ENCODE measurements at regions not wholly inside any gene's neighbourhood (a gene's known extent, or its start where the extent isn't known, plus 50 kb on each side); places are given as distances from the start of the nearest gene placed in this dataset.

GRCh38 chr16:55964923-55965475 lies 89.8 kb upstream of the CES5A start:
- no peak overlapping the region for H3K4me3 ChIP-seq (ENCODE audit: low read length)
- no peaks in the 10 kb centered on the region for H3K9me3 ChIP-seq (ENCODE audit: insufficient read depth, low read length)
- H3K4me1 ChIP-seq (ENCODE audit: low read length), result no peaks in the 10 kb centered on the region
- H3K27ac ChIP-seq (ENCODE audit: low read length), result no peak overlapping the region
- H4K20me1 ChIP-seq (ENCODE audit: insufficient read depth, low read length), result no peaks in the 10 kb centered on the region
- no peaks in the 10 kb centered on the region for H3K36me3 ChIP-seq (replicated peaks; ENCODE audit: low read depth, low read length)
- no peak overlapping the region for H2AFZ ChIP-seq (ENCODE audit: low read depth, low read length)
- no peaks in the 10 kb centered on the region for H3K79me2 ChIP-seq (ENCODE audit: low read length)
- TF ChIP-seq CTCF (IDR thresholded peaks at IDR 0.05; ENCODE audit: low read depth, low read length), result no peak
- TF ChIP-seq EZH2phosphoT487 (IDR thresholded peaks at IDR 0.05; ENCODE audit: low read depth), result no peak
- no peak overlapping the region for H3K4me2 ChIP-seq (ENCODE audit: low read length)
- no peak overlapping the region for H3K9ac ChIP-seq (ENCODE audit: low read length)
- H3K27me3 ChIP-seq (ENCODE audit: low read depth, low read length), result peaks cover 16% of the 10 kb centered on the region; the same call in 1 of the 2 replicates

GRCh38 chr16:55955845-55956244 lies 80.7 kb upstream of the CES5A start:
- Histone ChIP-seq H3K27me3 (ENCODE audit: low read depth, low read length) (peaks cover 7% of the 10 kb centered on the region), H3K4me1 (ENCODE audit: low read length) (no peaks in the 10 kb centered on the region), H4K20me1 (ENCODE audit: insufficient read depth, low read length) (no peaks in the 10 kb centered on the region), H3K4me3 (ENCODE audit: low read length) (no peak overlapping the region), H3K79me2 (ENCODE audit: low read length) (no peaks in the 10 kb centered on the region), H3K36me3 (replicated peaks; ENCODE audit: low read depth, low read length) (no peaks in the 10 kb centered on the region), H3K9me3 (ENCODE audit: insufficient read depth, low read length) (peaks cover 6% of the 10 kb centered on the region; the same call in 1 of the 2 replicates), H3K27ac (ENCODE audit: low read length) (no peak overlapping the region), H3K9ac (ENCODE audit: low read length) (no peak overlapping the region), H2AFZ (ENCODE audit: low read depth, low read length) (no peak overlapping the region), H3K4me2 (ENCODE audit: low read length) (no peak overlapping the region)
- TF ChIP-seq CTCF (IDR thresholded peaks at IDR 0.05; ENCODE audit: low read depth, low read length) (no peak), EZH2phosphoT487 (IDR thresholded peaks at IDR 0.05; ENCODE audit: low read depth) (no peak)

GRCh38 chr16:55955424-55955823 lies 80.3 kb upstream of the CES5A start:
- H3K4me2 ChIP-seq (ENCODE audit: low read length), result no peak overlapping the region
- no peaks in the 10 kb centered on the region for H4K20me1 ChIP-seq (ENCODE audit: insufficient read depth, low read length)
- H2AFZ ChIP-seq (ENCODE audit: low read depth, low read length), result no peak overlapping the region
- H3K4me1 ChIP-seq (ENCODE audit: low read length), result no peaks in the 10 kb centered on the region
- no peaks in the 10 kb centered on the region for H3K36me3 ChIP-seq (replicated peaks; ENCODE audit: low read depth, low read length)
- H3K79me2 ChIP-seq (ENCODE audit: low read length), result no peaks in the 10 kb centered on the region
- peaks cover 6% of the 10 kb centered on the region; the same call in 1 of the 2 replicates for H3K9me3 ChIP-seq (ENCODE audit: insufficient read depth, low read length)
- TF ChIP-seq CTCF (IDR thresholded peaks at IDR 0.05; ENCODE audit: low read depth, low read length) (no peak), EZH2phosphoT487 (IDR thresholded peaks at IDR 0.05; ENCODE audit: low read depth) (no peak)
- no peak overlapping the region for H3K9ac ChIP-seq (ENCODE audit: low read length)
- no peak overlapping the region for H3K4me3 ChIP-seq (ENCODE audit: low read length)
- peaks cover 7% of the 10 kb centered on the region for H3K27me3 ChIP-seq (ENCODE audit: low read depth, low read length)
- no peak overlapping the region for H3K27ac ChIP-seq (ENCODE audit: low read length)

GRCh38 chr16:55954906-55955305 lies 79.7 kb upstream of the CES5A start:
- no peak overlapping the region for H3K4me2 ChIP-seq (ENCODE audit: low read length)
- no peak overlapping the region for H3K27ac ChIP-seq (ENCODE audit: low read length)

More at GRCh38 chr16:55954906-55955305, 79.7 kb upstream of the CES5A start:
- H2AFZ ChIP-seq (ENCODE audit: low read depth, low read length), result no peak overlapping the region
- H3K36me3 ChIP-seq (replicated peaks; ENCODE audit: low read depth, low read length), result no peaks in the 10 kb centered on the region
- no peak overlapping the region for H3K9ac ChIP-seq (ENCODE audit: low read length)
- H3K4me3 ChIP-seq (ENCODE audit: low read length), result no peak overlapping the region
- peaks cover 6% of the 10 kb centered on the region; the same call in 1 of the 2 replicates for H3K9me3 ChIP-seq (ENCODE audit: insufficient read depth, low read length)
- peaks cover 7% of the 10 kb centered on the region for H3K27me3 ChIP-seq (ENCODE audit: low read depth, low read length)
- no peak for TF ChIP-seq CTCF (IDR thresholded peaks at IDR 0.05; ENCODE audit: low read depth, low read length)
- TF ChIP-seq EZH2phosphoT487 (IDR thresholded peaks at IDR 0.05; ENCODE audit: low read depth), result no peak
- no peaks in the 10 kb centered on the region for H3K4me1 ChIP-seq (ENCODE audit: low read length)
- no peaks in the 10 kb centered on the region for H3K79me2 ChIP-seq (ENCODE audit: low read length)
- H4K20me1 ChIP-seq (ENCODE audit: insufficient read depth, low read length), result no peaks in the 10 kb centered on the region
